Stimulated activated CD8-positive, alpha-beta memory T cell treated with anti-CD3 and anti-CD28 coated beads, Interleukin-2, amount 100 ng/mL, for 1 hour (primary cell): ENCODE measurements at regions not wholly inside any gene's neighbourhood (a gene's known extent, or its start where the extent isn't known, plus 50 kb on each side); places are given as distances from the start of the nearest gene placed in this dataset.

ENCODE experiments used
- DNase-seq, 2 donors: peaks; one replicate each; pipeline ENCODE4 v3.0.0-alpha.2; 2020; ENCODE audit warnings: low read depth in 2 of 2

- no peak for DNase-seq
These were observed 51.7 kb upstream of the RCN1 start for GRCh38 chr11:32039149-32039548.

- no peak for DNase-seq
These were observed 56.2 kb upstream of the RCN1 start for GRCh38 chr11:32034680-32035079.

- DNase-seq, result no peak
These were observed 56.7 kb upstream of the RCN1 start for GRCh38 chr11:32034149-32034548.

- DNase-seq, result no peak
These were observed 57.4 kb upstream of the RCN1 start for GRCh38 chr11:32033491-32033890.

GRCh38 chr11:32033067-32033466 is 57.8 kb upstream of the RCN1 start:
- DNase-seq, result no peak

GRCh38 chr11:32032478-32032877 is 58.4 kb upstream of the RCN1 start:
- no peak for DNase-seq

GRCh38 chr11:32032052-32032451 is 58.8 kb upstream of the RCN1 start:
- no peak for DNase-seq

GRCh38 chr11:32030875-32031503 is 59.9 kb upstream of the RCN1 start:
- DNase-seq, result no peak

- DNase-seq, result no peak
These were observed 61.2 kb upstream of the RCN1 start for GRCh38 chr11:32029721-32030120.

- DNase-seq, result no peak
These were observed 62.7 kb upstream of the RCN1 start for GRCh38 chr11:32028201-32028600.

- DNase-seq, result no peak
These were observed 64.1 kb upstream of the RCN1 start for GRCh38 chr11:32026766-32027165.

GRCh38 chr11:32024948-32025347 is 65.9 kb upstream of the RCN1 start:
- DNase-seq, result no peak

- no peak for DNase-seq
These were observed 67.2 kb upstream of the RCN1 start for GRCh38 chr11:32023370-32024305.

- no peak for DNase-seq
These were observed 72.2 kb upstream of the RCN1 start for GRCh38 chr11:32018672-32019071.

- no peak for DNase-seq
These were observed 74.8 kb upstream of the RCN1 start for GRCh38 chr11:32016111-32016510.

GRCh38 chr11:32015427-32015826 is 75.4 kb upstream of the RCN1 start:
- no peak for DNase-seq

- DNase-seq, result no peak
These were observed 77.3 kb upstream of the RCN1 start for GRCh38 chr11:32013603-32014002.

- DNase-seq, result no peak
These were observed 78.8 kb upstream of the RCN1 start for GRCh38 chr11:32012049-32012448.

- DNase-seq, result no peak
These were observed 81.9 kb upstream of the RCN1 start for GRCh38 chr11:32008880-32009551.

GRCh38 chr11:32006799-32007388 is 84.0 kb upstream of the RCN1 start:
- DNase-seq, result no peak

GRCh38 chr11:32005786-32006416 is 85.0 kb upstream of the RCN1 start:
- DNase-seq, result no peak

GRCh38 chr11:32003335-32003734 is 87.5 kb upstream of the RCN1 start:
- no peak for DNase-seq
